Ovary (tissue), 7 donors: ENCODE measurements at regions not wholly inside any gene's neighbourhood (a gene's known extent, or its start where the extent isn't known, plus 50 kb on each side); places are given as distances from the start of the nearest gene placed in this dataset.
"Not testable (repeated sequence)": the region's sequence is repeated elsewhere in the genome, so short reads cannot be mapped to it uniquely, and the experiment has no call there.

Experiments
- DNase-seq, 5 donors: peaks; one replicate each; pipeline ENCODE4 v3.0.0-alpha.2; 2019 to 2020
- H3K27ac ChIP-seq, 2 donors: fragments of 200-600 bp; one replicate each; pipeline versions ENCODE4 v1.5.1 to v1.8.0; 2019 to 2022
- H3K27me3 ChIP-seq: fragments of 200-600 bp; one replicate; pipeline ENCODE4 v1.8.0; 2022
- H3K36me3 ChIP-seq: fragments of 200-600 bp; sonication (generic); one replicate; pipeline ENCODE4 v1.5.1; 2019
- H3K4me1 ChIP-seq: one replicate; pipeline ENCODE4 v1.8.1; 2013; ENCODE audit warnings: mild to moderate bottlenecking, moderate library complexity; ENCODE audit not compliant: insufficient read depth
- H3K4me3 ChIP-seq: fragments of 200-600 bp; sonication (generic); one replicate; pipeline ENCODE4 v1.5.1; 2017
- H3K9me3 ChIP-seq, 2 donors: fragments of 200-600 bp in 1 of 2; sonication (generic) in 1 of 2; one replicate each; pipeline versions ENCODE4 v1.5.1 to v1.8.1; 2013 to 2019; ENCODE audit warnings: mild to moderate bottlenecking in 1 of 2, moderate library complexity in 1 of 2
- CTCF ChIP-seq, 3 donors: fragments of 450-650 bp in 2 of 3; fragments of 200-600 bp in 1 of 3; IDR thresholded peaks; one replicate each; pipeline versions ENCODE4 v1.5.1 to v1.8.0; 2016 to 2022; ENCODE audit warnings: antibody characterized with exemption in 3 of 3, mild to moderate bottlenecking in 1 of 3
- EP300 ChIP-seq: sonication (generic); formaldehyde crosslinking; IDR thresholded peaks from one replicate; pipeline ENCODE4 v1.6.1; 2017; ENCODE audit warnings: antibody characterized with exemption
- POLR2A ChIP-seq: fragments of 450-650 bp; IDR thresholded peaks from one replicate; pipeline ENCODE4 v1.6.1; 2017; ENCODE audit warnings: antibody characterized with exemption, mild to moderate bottlenecking, moderate library complexity
- WGBS, 3 donors: extraction: QIAGEN DNeasy Blood & Tissue Kit in 1 of 3; methylation state at CpG; one replicate each; pipeline versions ENCODE4 v1.1.5 to v1.1.7; 2013 to 2017; 5-methylcytosine and 5-hydroxymethylcytosine counted together
- intact Hi-C, 4 donors: fragments of 100-400 bp; cut with DNase I; formaldehyde crosslinking; loops; one replicate each; pipeline versions ENCODE4 v1.11.0 to v1.15.1; 2022 to 2023
- donor health status: DM: no; HTN: no; CAD: no; lungs with moderate emphysema.
- donor health status: DM: no; HTN: no; CAD: no.
- donor health status: Bipolar disorder and iron deficiency.
- donor health status: DM: no; HTN: no; CAD: no.
- donor health status: DM: yes; HTN: yes; CAD: no.

DNA sequence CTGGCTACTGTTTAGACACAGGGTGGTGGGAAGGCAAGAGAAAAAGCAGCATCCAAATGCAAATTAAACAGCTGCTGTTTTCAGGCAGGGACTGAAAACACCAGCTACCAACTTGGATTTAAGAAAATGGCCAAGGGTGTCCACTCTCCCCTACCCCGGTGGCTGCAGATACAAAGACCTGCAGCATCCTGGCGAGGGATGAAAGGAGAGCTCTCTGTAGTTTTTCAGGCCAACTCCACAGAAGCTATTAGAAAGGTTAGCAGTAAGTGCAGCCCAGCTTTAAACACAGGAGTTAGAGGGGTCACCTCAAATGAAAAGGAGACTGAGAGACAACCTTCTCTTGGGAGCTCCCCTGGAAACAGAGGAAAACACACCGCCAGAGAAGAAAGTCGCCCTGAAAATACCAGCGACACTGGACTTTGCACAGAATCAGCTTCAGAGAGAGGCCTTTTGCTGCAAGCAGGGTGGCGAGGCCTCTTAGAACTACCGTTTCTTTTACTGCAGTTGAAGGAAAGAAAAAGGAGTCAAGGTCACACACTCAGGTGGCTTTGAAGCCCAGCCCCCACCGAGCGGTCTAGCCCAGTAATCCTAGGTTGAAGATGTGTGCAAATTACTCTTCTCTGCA lies 74.4 kb upstream of the TIAM1 start:
- Histone ChIP-seq H3K27me3 (no peaks in the 10 kb centered on the region), H3K27ac (no peak overlapping the region), H3K9me3 (no peaks in the 10 kb centered on the region), H3K4me1 (no peaks in the 10 kb centered on the region), H3K4me3 (no peak overlapping the region), H3K36me3 (no peaks in the 10 kb centered on the region)
- TF ChIP-seq CTCF (IDR thresholded peaks at IDR 0.05) (no peak), EP300 (no peak), POLR2A (no peak)
- DNase-seq, result no peak
- intact Hi-C loops, result no loop called here
- WGBS, 3 donors, result 76 to 81% (median 78%) methylated on average over 9 of the region's 9 CpGs

- intact Hi-C loops, H3K4me1 ChIP-seq, H3K36me3 ChIP-seq, DNase-seq, H3K4me3 ChIP-seq, H3K27ac ChIP-seq, H3K27me3 ChIP-seq, H3K9me3 ChIP-seq: not testable (repeated sequence)
- 89 to 97% (median 92%) methylated on average over 3 of the region's 3 CpGs for WGBS, 3 donors
Measured at GRCh38 chr21:31417214-31417613, 73.2 kb upstream of the TIAM1 start.

GRCh38 chr21:31416465-31416864 lies 72.4 kb upstream of the TIAM1 start:
- intact Hi-C loops, result no loop called here
- no peak overlapping the region for H3K27ac ChIP-seq
- H3K4me1 ChIP-seq, result no peaks in the 10 kb centered on the region
- H3K27me3 ChIP-seq, result no peaks in the 10 kb centered on the region
- WGBS, 3 donors, result 95 to 97% (median 96%) methylated on average over 2 of the region's 2 CpGs
- no peaks in the 10 kb centered on the region for H3K36me3 ChIP-seq
- H3K9me3 ChIP-seq, result no peaks in the 10 kb centered on the region
- DNase-seq, result no peak
- no peak for TF ChIP-seq POLR2A
- no peak for TF ChIP-seq EP300
- H3K4me3 ChIP-seq, result no peak overlapping the region

GRCh38 chr21:31414263-31415000 lies 70.4 kb upstream of the TIAM1 start:
- Histone ChIP-seq H3K4me3 (no peak overlapping the region), H3K4me1 (peaks cover 3% of the 10 kb centered on the region), H3K27me3 (no peaks in the 10 kb centered on the region), H3K27ac (no peak overlapping the region), H3K36me3 (no peaks in the 10 kb centered on the region), H3K9me3 (no peaks in the 10 kb centered on the region)
- no peak for DNase-seq
- intact Hi-C loops, result no loop called here
- TF ChIP-seq CTCF (IDR thresholded peaks at IDR 0.05), result no peak
- TF ChIP-seq EP300, result no peak
- TF ChIP-seq POLR2A, result no peak
- 86 to 91% (median 88%) methylated on average over 12 of the region's 12 CpGs for WGBS, 3 donors

DNA sequence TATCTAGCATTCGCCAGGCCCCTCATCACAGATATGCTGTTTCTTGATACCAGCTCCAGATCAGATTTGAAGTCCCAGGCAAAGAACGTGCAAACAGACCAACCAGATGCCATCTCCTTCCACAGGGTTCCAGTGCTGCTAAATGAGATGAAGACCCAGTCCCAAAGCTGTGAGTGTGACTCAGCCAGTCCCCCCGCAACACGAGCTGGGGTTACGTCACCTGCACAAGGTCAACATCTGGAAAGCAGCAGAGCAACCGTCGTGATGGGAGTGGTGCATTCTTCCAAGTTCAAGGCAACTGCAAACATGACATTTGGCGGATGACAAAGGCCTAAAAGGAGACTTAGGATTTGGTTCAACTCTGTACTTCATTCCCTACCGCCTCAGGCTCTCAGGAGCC lies 69.6 kb upstream of the TIAM1 start:
- H3K4me3 ChIP-seq, result no peak overlapping the region
- intact Hi-C loops, result no loop called here
- no peak overlapping the region for H3K27ac ChIP-seq
- 74 to 79% (median 75%) methylated on average over 9 of the region's 9 CpGs for WGBS, 3 donors
- DNase-seq, result no peak
- TF ChIP-seq POLR2A (no peak), EP300 (no peak), CTCF (IDR thresholded peaks at IDR 0.05) (no peak)
- H3K9me3 ChIP-seq, result no peaks in the 10 kb centered on the region
- no peaks in the 10 kb centered on the region for H3K36me3 ChIP-seq
- peaks cover 3% of the 10 kb centered on the region for H3K4me1 ChIP-seq
- no peaks in the 10 kb centered on the region for H3K27me3 ChIP-seq
